ENCODE measurements at regions not wholly inside any gene's neighbourhood (a gene's known extent, or its start where the extent isn't known, plus 50 kb on each side); places are given as distances from the start of the nearest gene placed in this dataset.
"Not testable (repeated sequence)": the region's sequence is repeated elsewhere in the genome, so short reads cannot be mapped to it uniquely, and the experiment has no call there.

DNA sequence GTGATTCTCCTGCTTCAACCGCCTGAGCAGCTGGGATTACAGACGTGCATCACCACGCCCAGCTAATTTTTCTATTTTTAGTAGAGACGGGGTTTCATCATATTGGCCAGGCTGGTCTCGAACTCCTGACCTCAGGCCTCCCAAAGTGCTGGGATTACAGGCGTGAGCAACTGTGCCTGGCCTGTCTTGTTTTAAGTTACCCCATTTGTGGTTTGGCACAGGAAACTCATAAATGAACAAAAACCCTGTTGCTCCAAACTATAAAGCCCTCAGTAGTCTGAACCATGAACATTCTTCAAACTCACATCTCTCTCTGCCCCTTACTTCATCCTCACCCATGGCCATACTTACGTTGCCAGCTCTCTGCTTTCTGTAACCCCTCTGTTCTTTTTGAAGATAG lies 61.7 kb downstream of the RHOU start:
- ATAC-seq; intact Hi-C loops (cut with micrococcal nuclease); H3K4me1 Mint-ChIP-seq; H3K4me3 Mint-ChIP-seq; H3K27ac Mint-ChIP-seq; H3K4me3 ChIP-seq (ENCODE audit: low read length); H3K27me3 ChIP-seq (ENCODE audit: control insufficient read depth, insufficient read depth, low read length); H3K9me3 Mint-ChIP-seq; DNase-seq; H3K27me3 Mint-ChIP-seq (ENCODE audit: low read depth in 2 of 2); H3K27ac ChIP-seq (ENCODE audit: low read length); H3K36me3 Mint-ChIP-seq; H3K36me3 ChIP-seq (ENCODE audit: control insufficient read depth, insufficient read depth, low read length): not testable (repeated sequence)
- H3K4me1 ChIP-seq (ENCODE audit: control insufficient read depth, insufficient read depth, low read length) = peaks cover 34% of the 10 kb centered on the region
- H3K9me3 ChIP-seq (ENCODE audit: control insufficient read depth, insufficient read depth, low read length) = peaks cover 12% of the 10 kb centered on the region
- 53% methylated on average over 7 of the region's 7 CpGs for WGBS (ENCODE audit: insufficient coverage)

DNA sequence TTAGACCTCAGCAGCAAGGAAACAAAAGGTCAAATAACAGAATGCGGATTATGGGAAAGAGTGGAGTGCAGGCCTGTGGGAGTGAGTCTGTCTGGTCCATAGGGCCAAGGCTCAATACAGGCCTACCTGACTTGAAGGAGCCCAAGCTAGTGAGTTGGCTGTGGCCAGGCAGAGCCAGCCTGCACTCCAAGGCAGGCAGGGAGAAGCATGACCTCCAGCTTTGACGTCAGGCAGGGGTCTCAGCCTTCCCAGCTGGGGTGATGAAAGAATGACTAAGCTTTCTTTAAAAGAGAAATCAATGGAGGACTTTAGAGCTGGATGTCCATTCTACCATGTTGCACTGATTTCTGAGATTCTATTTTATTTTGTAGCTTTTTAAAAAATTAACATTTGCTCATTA lies 62.8 kb downstream of the RHOU start:
- WGBS (ENCODE audit: insufficient coverage) = 91% methylated on average over 2 of the region's 2 CpGs

DNA sequence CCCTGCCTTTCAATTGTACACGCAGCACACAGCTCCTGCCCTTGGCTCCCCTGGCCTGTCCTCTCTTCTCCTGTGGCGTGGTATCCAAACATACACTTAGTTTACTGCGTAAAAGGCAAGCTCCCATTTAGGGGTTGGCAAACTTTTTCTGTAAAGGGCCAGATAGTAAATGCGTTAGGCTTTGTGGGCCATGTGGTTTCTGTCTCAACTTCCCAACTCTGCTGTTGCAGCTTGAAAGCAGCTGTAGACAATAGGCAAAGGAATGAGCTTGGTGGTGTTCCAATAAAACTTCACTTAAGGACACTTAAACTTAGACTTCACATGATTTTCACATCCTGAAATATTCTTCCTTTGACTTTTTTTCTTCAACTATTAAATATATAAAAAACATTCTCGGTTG lies 63.3 kb downstream of the RHOU start:
- Mint-ChIP-seq H3K27ac (no peak overlapping the region), H3K27me3 (ENCODE audit: low read depth in 2 of 2) (peaks cover 0 to 7% of the 10 kb centered on the region in 2 donors), H3K4me3 (no peak overlapping the region), H3K36me3 (no peaks in the 10 kb centered on the region), H3K9me3 (peaks cover 3 to 5% of the 10 kb centered on the region in 2 donors), H3K4me1 (peaks cover 0 to 9% of the 10 kb centered on the region in 2 donors)
- 97% methylated on average over 5 of the region's 5 CpGs for WGBS (ENCODE audit: insufficient coverage)
- Histone ChIP-seq H3K27me3 (ENCODE audit: control insufficient read depth, insufficient read depth, low read length) (no peaks in the 10 kb centered on the region), H3K27ac (ENCODE audit: low read length) (no peak overlapping the region), H3K9me3 (ENCODE audit: control insufficient read depth, insufficient read depth, low read length) (peaks cover 12% of the 10 kb centered on the region), H3K36me3 (ENCODE audit: control insufficient read depth, insufficient read depth, low read length) (no peaks in the 10 kb centered on the region), H3K4me3 (ENCODE audit: low read length) (no peak overlapping the region), H3K4me1 (ENCODE audit: control insufficient read depth, insufficient read depth, low read length) (peaks cover 21% of the 10 kb centered on the region)
- no peak for ATAC-seq
- TF ChIP-seq, protein P1, sequence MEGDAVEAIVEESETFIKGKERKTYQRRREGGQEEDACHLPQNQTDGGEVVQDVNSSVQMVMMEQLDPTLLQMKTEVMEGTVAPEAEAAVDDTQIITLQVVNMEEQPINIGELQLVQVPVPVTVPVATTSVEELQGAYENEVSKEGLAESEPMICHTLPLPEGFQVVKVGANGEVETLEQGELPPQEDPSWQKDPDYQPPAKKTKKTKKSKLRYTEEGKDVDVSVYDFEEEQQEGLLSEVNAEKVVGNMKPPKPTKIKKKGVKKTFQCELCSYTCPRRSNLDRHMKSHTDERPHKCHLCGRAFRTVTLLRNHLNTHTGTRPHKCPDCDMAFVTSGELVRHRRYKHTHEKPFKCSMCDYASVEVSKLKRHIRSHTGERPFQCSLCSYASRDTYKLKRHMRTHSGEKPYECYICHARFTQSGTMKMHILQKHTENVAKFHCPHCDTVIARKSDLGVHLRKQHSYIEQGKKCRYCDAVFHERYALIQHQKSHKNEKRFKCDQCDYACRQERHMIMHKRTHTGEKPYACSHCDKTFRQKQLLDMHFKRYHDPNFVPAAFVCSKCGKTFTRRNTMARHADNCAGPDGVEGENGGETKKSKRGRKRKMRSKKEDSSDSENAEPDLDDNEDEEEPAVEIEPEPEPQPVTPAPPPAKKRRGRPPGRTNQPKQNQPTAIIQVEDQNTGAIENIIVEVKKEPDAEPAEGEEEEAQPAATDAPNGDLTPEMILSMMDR (IDR thresholded peaks at IDR 0.05) = no peak
- no peak for DNase-seq
- intact Hi-C loops (cut with micrococcal nuclease) = no loop called here

More for the DNA sequence above, 62.8 kb downstream of the RHOU start:
- Histone ChIP-seq H3K9me3 (ENCODE audit: control insufficient read depth, insufficient read depth, low read length) (peaks cover 12% of the 10 kb centered on the region), H3K4me3 (ENCODE audit: low read length) (no peak overlapping the region), H3K4me1 (ENCODE audit: control insufficient read depth, insufficient read depth, low read length) (peaks cover 26% of the 10 kb centered on the region), H3K27ac (ENCODE audit: low read length) (no peak overlapping the region), H3K27me3 (ENCODE audit: control insufficient read depth, insufficient read depth, low read length) (no peaks in the 10 kb centered on the region), H3K36me3 (ENCODE audit: control insufficient read depth, insufficient read depth, low read length) (no peaks in the 10 kb centered on the region)
- TF ChIP-seq, protein P1 (IDR thresholded peaks at IDR 0.05) = no peak
- Mint-ChIP-seq H3K4me3 (no peak overlapping the region), H3K4me1 (peaks cover 0 to 9% of the 10 kb centered on the region in 2 donors), H3K27me3 (ENCODE audit: low read depth in 2 of 2) (peaks cover 0 to 7% of the 10 kb centered on the region in 2 donors), H3K27ac (no peak overlapping the region), H3K36me3 (no peaks in the 10 kb centered on the region), H3K9me3 (peaks cover 3 to 5% of the 10 kb centered on the region in 2 donors)
- DNase-seq (no peak), ATAC-seq (no peak)
- intact Hi-C loops (cut with micrococcal nuclease) = no loop called here

DNA sequence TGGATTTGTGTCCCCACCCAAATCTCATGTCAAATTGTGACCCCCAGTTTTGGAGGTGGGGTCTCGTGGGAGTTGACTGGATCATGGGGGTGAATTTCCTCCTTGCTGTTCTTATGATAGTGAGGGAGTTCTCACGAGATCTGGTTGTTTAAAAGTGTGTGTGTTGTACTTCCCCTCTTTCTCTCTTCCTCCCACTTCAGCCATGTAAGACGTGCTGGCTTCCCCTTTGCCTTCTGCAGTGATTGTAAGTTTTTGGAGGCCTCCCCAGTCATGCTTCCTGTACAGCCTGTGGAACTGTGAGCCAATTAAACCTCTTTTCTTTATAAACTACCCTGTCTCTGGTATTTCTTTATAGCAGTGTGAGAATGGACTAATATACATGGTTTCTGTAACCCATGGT lies 64.6 kb downstream of the RHOU start:
- ATAC-seq (no peak), DNase-seq (no peak)
- no peak overlapping the region for H3K4me3 Mint-ChIP-seq
- Histone ChIP-seq H3K4me3 (ENCODE audit: low read length) (no peak overlapping the region), H3K4me1 (ENCODE audit: control insufficient read depth, insufficient read depth, low read length) (peaks cover 16% of the 10 kb centered on the region), H3K27me3 (ENCODE audit: control insufficient read depth, insufficient read depth, low read length) (no peaks in the 10 kb centered on the region), H3K36me3 (ENCODE audit: control insufficient read depth, insufficient read depth, low read length) (no peaks in the 10 kb centered on the region), H3K27ac (ENCODE audit: low read length) (no peak overlapping the region), H3K9me3 (ENCODE audit: control insufficient read depth, insufficient read depth, low read length) (peaks cover 7% of the 10 kb centered on the region)
- WGBS (ENCODE audit: insufficient coverage) = 0% methylated on average over 1 of the region's 3 CpGs
- peaks cover 0 to 7% of the 10 kb centered on the region in 2 donors for H3K27me3 Mint-ChIP-seq (ENCODE audit: low read depth in 2 of 2)
- intact Hi-C loops (cut with micrococcal nuclease) = no loop called here
- peaks cover 3 to 5% of the 10 kb centered on the region in 2 donors for H3K9me3 Mint-ChIP-seq
- peaks cover 6 to 14% of the 10 kb centered on the region in 2 donors for H3K4me1 Mint-ChIP-seq
- no peaks in the 10 kb centered on the region for H3K36me3 Mint-ChIP-seq
- no peak overlapping the region for H3K27ac Mint-ChIP-seq
- TF ChIP-seq, protein P1 (IDR thresholded peaks at IDR 0.05) = no peak
